GM19397 (cell line): ENCODE measurements at regions not wholly inside any gene's neighbourhood (a gene's known extent, or its start where the extent isn't known, plus 50 kb on each side); places are given as distances from the start of the nearest gene placed in this dataset.
"Not testable (repeated sequence)": the region's sequence is repeated elsewhere in the genome, so short reads cannot be mapped to it uniquely, and the experiment has no call there.

Source experiments
- ATAC-seq: cut with Tn5 transposase; IDR thresholded peaks from one replicate; pipeline ENCODE4 v1.9.1; 2021; ENCODE audit warnings: mild to moderate bottlenecking, moderate library complexity; ENCODE audit not compliant: unreplicated experiment

DNA sequence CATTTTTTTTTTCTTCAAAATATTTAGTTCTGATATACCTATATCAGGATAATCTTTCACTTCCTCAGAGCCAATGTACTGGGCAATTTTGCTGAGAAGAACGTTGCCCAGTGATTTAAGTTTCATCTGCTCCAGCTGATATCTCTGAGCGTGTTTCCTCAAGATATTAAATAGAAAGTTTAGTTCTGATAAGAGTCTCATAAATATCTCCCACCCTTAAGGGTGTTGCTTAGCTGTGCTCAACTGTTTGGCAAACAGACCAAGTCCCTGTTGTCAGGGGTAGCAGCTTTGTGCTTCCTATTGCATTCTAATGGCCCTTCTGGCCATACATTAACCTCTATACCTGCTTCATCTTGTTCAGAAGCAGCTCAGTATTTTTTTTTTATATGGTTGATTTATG, 84.7 kb upstream of the GPR141 start:
- no peak for ATAC-seq

DNA sequence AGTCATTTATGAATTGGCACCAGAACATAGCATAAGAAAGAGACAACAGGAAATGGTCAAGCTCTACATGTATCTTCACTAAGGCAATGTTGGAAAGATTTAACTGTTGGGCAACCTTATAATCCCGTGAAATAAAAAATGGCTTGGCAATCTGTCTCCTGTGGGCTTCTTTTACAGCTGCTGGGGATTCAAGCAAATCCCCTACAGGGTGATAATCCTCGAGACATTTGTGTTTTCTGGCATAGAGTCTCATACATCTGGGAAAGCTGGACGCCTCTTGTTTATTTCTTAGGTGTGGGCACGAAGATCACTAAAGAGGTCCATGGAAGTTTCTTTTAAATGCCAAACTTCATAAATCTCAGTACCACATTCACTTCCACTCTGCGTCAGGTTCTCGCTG, 82.2 kb upstream of the GPR141 start:
- no peak for ATAC-seq

DNA sequence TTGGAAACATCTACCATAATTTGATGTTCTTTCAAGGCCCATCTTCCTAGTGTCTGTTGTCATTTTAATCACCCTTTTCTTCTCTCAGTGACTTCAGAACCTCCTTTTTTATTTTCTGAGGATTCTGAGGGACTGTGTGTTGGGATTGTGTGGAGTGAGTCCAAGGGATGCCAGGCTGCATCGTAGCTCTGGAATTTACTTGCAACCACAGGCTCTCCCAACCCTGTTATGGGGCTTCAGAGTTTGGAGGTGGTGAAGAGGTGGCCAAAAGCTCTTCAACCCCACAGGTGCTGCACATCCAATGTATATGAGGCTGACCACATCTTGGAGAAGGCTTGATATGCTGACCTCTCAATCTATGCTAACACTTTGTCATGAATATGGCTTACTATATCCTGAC, 79.5 kb upstream of the GPR141 start:
- ATAC-seq: no peak

DNA sequence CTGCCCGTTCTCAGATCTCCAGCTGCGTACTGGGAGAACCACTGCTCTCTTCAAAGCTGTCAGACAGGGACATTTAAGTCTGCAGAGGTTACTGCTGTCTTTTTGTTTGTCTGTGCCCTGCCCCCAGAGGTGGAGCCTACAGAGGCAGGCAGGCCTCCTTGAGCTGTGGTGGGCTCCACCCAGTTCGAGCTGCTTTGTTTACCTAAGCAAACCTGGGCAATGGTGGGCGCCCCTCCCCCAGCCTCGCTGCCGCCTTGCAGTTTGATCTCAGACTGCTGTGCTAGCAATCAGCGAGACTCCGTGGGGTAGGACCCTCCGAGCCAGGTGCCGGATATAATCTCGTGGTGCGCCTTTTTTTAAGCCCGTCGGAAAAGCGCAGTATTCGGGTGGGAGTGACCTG, 66.2 kb upstream of the GPR141 start:
- not testable (repeated sequence) for ATAC-seq

DNA sequence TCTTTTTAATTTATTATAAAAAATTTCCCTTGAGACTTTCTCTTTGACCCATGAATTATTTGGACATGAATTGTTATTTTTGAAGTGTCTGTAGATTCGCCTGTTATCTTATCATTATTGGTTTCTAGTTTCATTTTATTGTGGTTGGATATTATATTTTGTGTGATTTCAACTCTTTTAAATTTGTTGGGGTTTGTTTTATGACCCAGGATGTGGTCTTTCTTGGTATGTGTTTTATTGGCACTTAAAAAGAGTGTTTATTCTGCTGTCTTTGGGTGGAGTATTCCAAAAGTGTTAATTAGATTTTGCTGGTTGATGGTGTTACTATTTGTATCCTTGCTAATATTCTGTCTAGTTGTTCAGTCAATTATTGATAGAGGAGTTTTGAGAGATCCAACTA, 50.5 kb upstream of the GPR141 start:
- ATAC-seq: no peak
